Rectal smooth muscle tissue (tissue), 1 donor: ENCODE measurements at regions not wholly inside any gene's neighbourhood (a gene's known extent, or its start where the extent isn't known, plus 50 kb on each side); places are given as distances from the start of the nearest gene placed in this dataset.

Source experiments
- H3K27ac ChIP-seq: one replicate; pipeline ENCODE4 v1.7.0; 2013; ENCODE audit warnings: low read depth, low read length, inconsistent platforms
- H3K27me3 ChIP-seq: one replicate; pipeline ENCODE4 v1.7.0; 2013; ENCODE audit warnings: low read length; ENCODE audit not compliant: control insufficient read depth, insufficient read depth
- H3K36me3 ChIP-seq: one replicate; pipeline ENCODE4 v1.7.0; 2013; ENCODE audit warnings: low read length; ENCODE audit not compliant: control insufficient read depth, insufficient read depth
- H3K4me1 ChIP-seq: one replicate; pipeline ENCODE4 v1.7.0; 2013; ENCODE audit warnings: low read length; ENCODE audit not compliant: control insufficient read depth, insufficient read depth
- H3K4me3 ChIP-seq: one replicate; pipeline ENCODE4 v1.7.0; 2013; ENCODE audit warnings: low read length
- H3K9ac ChIP-seq: one replicate; pipeline ENCODE4 v1.7.0; 2013; ENCODE audit warnings: low read length

DNA sequence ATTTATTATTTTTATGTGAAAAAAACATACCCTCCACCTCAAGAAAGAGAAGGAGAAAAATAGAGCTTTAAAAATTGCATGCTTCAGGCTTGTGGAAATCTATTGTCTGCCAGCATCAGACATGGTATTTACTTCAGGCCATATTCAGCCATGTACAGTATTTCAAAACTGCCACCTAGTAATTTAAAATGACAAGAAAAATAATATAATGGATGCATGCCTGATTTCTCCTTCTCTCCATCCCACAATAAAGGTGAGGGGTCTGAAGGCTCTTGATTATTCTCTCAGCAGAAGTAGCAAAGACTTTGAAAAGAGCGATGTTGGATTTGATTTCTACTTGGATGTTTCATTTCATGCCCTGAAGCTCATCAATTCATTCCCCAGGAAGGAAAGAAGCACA, 250.7 kb downstream of the TBC1D4 start:
- no peaks in the 10 kb centered on the region for H3K36me3 ChIP-seq
- no peak overlapping the region for H3K9ac ChIP-seq
- H3K27me3 ChIP-seq: no peaks in the 10 kb centered on the region
- no peak overlapping the region for H3K27ac ChIP-seq
- peaks cover 2% of the 10 kb centered on the region for H3K4me1 ChIP-seq
- no peak overlapping the region for H3K4me3 ChIP-seq

DNA sequence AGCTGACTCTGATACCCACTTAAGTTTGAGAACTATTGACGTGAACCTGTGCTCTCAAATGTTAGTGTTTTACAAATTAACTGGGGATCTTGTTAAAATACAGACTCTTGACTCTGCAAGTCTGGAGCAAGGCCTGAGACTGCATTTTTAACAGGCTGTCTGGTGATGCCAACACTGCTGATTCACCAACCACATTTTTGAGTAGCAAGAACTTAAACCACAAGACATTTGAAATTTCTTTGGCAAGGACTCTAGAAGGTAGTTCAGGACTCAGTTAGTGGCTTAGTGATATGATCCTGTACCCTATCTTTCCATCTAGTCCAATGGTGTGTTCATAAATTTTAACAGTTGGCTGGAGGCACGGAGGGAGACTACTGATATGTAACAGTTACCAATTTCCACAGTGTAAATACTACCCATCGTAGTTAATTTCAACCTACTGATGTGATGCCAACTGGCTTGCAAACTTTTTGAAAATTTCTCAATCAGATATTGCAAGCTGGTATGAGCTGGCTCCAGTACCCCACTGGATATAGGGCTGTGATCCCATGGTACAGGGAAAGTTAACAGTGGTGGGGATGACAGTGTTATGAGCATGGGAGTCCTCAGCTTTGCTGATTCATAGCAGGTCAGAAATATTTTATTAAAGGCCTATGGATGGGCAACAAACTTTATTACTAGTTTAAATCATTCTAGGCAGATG, 255.1 kb downstream of the TBC1D4 start:
- Histone ChIP-seq H3K36me3 (no peaks in the 10 kb centered on the region), H3K27ac (no peak overlapping the region), H3K9ac (no peak overlapping the region), H3K4me3 (no peak overlapping the region), H3K27me3 (no peaks in the 10 kb centered on the region), H3K4me1 (peaks cover 2% of the 10 kb centered on the region)

DNA sequence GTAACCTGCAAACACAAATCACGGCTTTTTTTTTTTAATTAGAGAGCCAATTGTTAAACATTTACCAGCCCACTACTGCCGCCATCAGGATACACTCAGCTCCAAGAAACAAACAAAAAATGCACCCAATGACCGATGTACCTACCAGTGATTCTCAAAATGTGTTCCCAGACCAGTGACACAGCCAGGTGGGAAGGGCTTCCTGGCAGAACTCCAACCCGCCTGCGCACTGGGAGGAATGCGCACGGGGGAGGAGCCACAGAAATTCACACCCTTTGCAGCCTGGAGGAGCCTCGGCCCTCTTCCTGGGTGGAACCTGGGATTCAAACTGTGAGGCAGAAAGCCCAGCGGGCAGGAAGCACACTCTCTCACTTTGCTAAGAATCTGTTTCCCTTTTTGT, 255.9 kb downstream of the TBC1D4 start:
- H3K4me1 ChIP-seq: peaks cover 2% of the 10 kb centered on the region
- H3K27ac ChIP-seq: no peak overlapping the region
- H3K27me3 ChIP-seq: no peaks in the 10 kb centered on the region
- H3K9ac ChIP-seq: no peak overlapping the region
- H3K4me3 ChIP-seq: no peak overlapping the region
- no peaks in the 10 kb centered on the region for H3K36me3 ChIP-seq

DNA sequence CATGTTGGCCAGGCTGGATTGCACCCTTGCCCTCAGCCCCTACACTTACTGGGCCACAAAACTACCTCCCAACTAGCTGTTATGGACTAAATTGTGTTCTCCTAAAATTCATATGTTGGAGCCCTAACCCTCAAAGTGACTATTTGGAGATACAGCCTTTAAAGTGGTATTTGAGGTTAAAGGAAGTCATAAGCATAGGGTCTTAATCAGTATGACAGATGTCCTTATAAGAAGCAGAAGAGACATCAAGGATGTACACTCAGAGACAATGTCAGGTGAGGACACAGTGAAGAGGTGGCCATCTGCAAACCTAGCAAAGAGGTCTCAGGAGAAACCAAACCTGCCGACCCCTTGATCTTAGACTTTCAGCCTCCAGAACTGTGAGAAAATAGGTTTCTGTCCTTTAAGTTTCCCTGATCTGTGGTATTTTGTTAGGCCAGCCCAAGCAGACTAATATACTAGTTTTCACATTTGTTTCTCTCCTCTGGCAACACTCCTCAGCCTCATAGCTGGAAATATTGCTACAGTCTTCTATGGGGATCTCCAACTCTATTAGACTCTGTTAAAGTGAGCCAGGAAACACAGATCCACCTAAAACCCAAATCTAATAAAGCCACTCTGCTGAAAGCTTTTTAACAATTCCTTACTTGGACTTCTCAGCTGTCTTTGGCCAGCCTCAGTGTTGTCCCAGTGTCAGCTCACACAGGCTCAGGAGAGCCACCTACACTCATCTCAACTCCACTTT, 256.5 kb downstream of the TBC1D4 start:
- Histone ChIP-seq H3K4me3 (no peak overlapping the region), H3K4me1 (peaks cover 2% of the 10 kb centered on the region), H3K27me3 (no peaks in the 10 kb centered on the region), H3K36me3 (no peaks in the 10 kb centered on the region), H3K9ac (no peak overlapping the region), H3K27ac (no peak overlapping the region)

DNA sequence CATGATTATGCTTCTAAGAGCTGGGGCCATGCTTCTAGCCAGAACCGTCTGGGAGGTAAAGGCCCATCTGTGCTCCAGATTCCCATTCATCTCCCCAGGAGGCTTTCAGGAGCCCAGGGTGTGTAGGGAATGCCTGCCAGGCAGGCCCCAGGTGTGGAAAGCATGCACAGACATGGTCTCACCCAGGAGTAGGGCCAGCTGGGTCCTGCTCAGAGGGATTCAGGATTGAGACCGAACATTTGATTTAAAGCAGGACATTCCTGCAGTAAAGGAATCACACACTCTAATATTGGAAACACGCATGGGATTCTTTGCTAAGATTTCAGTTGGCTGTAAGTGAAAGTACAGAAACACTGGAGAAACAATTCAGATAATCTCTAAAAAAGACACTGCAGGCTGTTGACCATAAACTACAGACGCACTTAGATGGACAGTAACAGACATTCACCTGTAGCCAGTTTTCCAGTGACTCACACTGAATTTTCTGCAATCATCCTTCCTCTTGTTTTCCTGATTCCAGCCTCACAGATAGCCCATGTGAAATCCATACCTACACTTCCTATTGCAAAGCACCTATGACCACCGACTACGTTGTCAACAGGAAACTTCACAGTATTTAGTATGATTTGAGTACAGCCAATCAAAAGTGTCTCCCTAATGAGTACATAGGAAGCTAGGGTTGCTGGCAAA, 257.8 kb downstream of the TBC1D4 start:
- no peaks in the 10 kb centered on the region for H3K27me3 ChIP-seq
- no peak overlapping the region for H3K4me3 ChIP-seq
- H3K27ac ChIP-seq: no peak overlapping the region
- H3K36me3 ChIP-seq: no peaks in the 10 kb centered on the region
- H3K9ac ChIP-seq: no peak overlapping the region
- H3K4me1 ChIP-seq: peaks cover 2% of the 10 kb centered on the region

DNA sequence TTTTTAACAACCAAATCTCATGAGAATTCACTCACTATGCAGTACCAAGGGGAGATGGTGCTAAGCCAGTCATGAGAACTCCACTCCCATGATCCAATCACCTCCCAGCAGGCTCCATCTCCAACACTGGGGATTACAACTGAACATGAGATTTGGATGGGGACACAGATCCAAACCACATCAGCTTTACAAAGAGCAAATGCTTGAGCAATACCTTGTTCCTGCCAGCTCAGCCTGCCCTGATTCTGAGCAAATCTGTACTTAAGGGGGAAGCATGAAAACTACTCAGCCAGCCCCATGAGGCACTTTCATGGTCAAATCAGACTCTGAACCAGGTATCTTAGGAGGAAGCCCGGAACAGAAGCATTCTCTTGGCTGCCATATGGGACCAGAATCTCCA, 259.9 kb downstream of the TBC1D4 start:
- no peak overlapping the region for H3K9ac ChIP-seq
- H3K4me3 ChIP-seq: no peak overlapping the region
- no peak overlapping the region for H3K27ac ChIP-seq
- H3K4me1 ChIP-seq: no peaks in the 10 kb centered on the region
- H3K36me3 ChIP-seq: no peaks in the 10 kb centered on the region
- no peaks in the 10 kb centered on the region for H3K27me3 ChIP-seq

DNA sequence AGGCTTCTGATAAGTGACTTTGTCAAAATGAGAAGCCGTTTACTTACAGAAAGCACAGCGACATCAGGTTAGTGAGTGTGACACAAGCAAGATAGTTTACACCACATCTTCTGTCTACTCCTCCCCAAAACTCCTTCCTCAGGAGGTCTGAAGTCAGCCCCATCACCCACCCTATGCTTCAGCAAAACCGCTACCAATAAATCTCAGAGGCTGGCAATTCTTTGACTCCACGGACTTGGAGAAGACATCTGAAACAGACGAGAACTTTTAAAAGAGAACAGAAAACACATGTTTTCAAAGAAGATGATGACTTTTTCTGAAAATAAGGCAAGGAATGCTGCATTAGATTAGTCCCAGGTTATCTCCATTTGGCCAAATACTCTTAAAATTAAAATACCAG, 261.1 kb downstream of the TBC1D4 start:
- H3K4me1 ChIP-seq: no peaks in the 10 kb centered on the region
- no peak overlapping the region for H3K4me3 ChIP-seq
- H3K27ac ChIP-seq: no peak overlapping the region
- no peaks in the 10 kb centered on the region for H3K36me3 ChIP-seq
- H3K27me3 ChIP-seq: no peaks in the 10 kb centered on the region
- H3K9ac ChIP-seq: no peak overlapping the region

DNA sequence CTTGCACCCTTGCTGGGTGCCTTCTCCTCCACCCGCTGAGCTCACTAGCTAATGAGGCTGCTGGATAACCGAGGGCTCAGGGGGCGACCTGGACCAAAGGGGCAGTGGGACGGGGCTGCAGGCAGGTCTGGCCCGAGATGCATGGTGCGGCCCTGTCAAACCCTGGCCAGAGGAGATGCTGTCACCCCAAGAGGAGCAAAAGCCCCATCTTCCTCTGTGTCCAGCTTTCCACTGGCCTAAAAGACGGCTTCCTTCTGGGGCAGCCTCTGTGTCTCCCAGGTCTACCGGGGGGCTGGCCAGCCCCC, 261.8 kb downstream of the TBC1D4 start:
- H3K9ac ChIP-seq: no peak overlapping the region

DNA sequence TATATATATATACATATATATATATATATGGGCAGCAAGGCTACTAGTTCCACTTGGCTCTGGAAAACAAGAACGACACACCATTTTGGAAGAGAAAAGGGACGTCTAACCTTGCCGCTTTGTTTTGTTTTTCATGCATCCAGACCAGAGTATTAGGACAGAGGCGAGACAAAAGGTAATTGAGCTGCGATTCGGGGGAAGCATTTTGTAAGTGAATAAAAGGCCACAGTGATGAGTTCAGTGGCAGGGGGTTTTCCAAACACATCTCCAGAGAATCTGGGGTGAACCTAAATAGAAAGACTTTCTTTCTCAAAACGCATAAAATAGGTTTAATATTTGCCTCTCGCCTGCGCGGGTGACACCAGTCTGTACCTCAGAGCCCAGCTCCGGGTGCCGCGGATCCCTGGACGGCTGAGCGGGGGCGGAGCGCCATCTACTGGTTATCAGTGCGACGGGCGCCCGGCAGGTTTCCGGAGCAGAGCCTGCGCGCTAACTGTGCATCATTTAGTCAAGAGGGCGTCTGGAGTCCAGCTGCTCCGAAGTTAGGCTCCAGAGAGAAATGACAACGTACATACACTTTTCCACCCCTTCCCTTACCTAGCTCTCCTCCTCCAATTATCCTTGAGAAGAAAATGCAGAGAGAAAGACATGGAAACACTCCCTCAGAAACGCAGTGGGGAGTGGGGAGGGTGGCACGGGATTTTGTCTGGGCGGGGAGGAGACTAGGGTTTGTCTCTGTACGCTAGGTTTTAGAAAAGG, 262.3 kb downstream of the TBC1D4 start:
- Histone ChIP-seq H3K9ac (no peak overlapping the region), H3K27ac (no peak overlapping the region), H3K4me1 (no peaks in the 10 kb centered on the region), H3K36me3 (no peaks in the 10 kb centered on the region), H3K4me3 (peak overlapping the region; percentile 46), H3K27me3 (no peaks in the 10 kb centered on the region)

More for the DNA sequence above, 261.8 kb downstream of the TBC1D4 start:
- H3K36me3 ChIP-seq: no peaks in the 10 kb centered on the region
- H3K4me3 ChIP-seq: no peak overlapping the region
- no peak overlapping the region for H3K27ac ChIP-seq
- no peaks in the 10 kb centered on the region for H3K27me3 ChIP-seq
- no peaks in the 10 kb centered on the region for H3K4me1 ChIP-seq

DNA sequence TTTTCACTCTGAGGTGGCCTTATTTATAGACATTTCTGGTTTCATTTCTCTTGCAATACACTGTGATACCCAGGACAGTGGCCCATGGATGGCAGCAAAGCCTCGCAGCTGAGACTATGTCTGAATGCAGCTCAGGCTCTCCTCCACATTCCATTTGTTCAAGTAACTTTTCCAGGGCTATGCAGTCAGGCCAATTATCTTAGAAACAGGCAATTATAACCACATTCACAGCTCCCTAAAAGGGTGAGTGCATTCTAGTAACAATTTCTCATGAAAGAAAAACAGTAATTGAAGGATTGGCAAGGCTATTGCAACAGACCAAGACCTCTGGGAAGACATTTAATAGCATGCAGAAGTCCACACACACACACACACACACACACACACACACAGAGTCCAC, 264.0 kb downstream of the TBC1D4 start:
- Histone ChIP-seq H3K4me1 (no peaks in the 10 kb centered on the region), H3K36me3 (no peaks in the 10 kb centered on the region), H3K4me3 (no peak overlapping the region), H3K27ac (no peak overlapping the region), H3K9ac (no peak overlapping the region), H3K27me3 (no peaks in the 10 kb centered on the region)

DNA sequence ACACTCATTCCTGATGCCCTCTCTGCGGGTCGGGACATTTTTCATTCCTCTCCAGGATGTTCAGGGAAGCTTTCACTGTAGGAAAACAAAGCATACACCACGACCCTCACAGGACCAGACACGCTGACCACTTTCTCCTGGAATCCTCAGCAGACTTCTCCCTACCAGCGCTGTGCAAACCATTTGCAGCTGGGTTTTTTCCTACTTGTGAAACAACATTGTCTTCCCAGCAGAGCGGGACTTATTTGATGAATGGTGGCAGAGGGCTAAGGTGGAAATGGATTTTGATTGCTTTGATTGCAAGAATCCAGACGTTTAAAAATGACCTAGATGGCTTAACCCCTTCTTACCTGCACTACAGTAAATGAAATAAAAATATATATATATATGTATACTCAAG, 265.9 kb downstream of the TBC1D4 start:
- Histone ChIP-seq H3K4me3 (no peak overlapping the region), H3K36me3 (no peaks in the 10 kb centered on the region), H3K9ac (no peak overlapping the region), H3K4me1 (no peaks in the 10 kb centered on the region), H3K27me3 (no peaks in the 10 kb centered on the region), H3K27ac (no peak overlapping the region)

DNA sequence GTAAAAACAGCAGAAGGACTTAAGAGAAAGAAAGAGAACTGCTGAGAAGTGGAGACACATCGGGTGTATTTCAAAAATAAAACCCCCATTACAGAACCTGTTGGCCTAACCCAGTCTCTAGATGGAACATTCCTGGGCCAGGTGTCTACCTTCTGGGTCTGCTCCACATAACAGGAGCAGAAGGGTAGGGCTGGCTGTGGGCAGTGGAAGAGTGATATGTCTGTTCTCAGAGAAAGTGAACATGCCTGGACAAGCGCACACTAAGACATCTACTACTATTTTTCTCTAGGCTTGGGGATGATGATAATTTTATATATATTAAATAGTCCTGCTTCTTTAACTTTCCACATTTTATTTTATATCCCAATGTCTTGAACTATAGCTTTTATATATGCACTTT, 267.1 kb downstream of the TBC1D4 start:
- no peak overlapping the region for H3K4me3 ChIP-seq
- H3K9ac ChIP-seq: no peak overlapping the region
- no peaks in the 10 kb centered on the region for H3K36me3 ChIP-seq
- H3K27me3 ChIP-seq: no peaks in the 10 kb centered on the region
- H3K27ac ChIP-seq: no peak overlapping the region
- H3K4me1 ChIP-seq: no peaks in the 10 kb centered on the region
